GM12892 (cell line): ENCODE measurements at regions not wholly inside any gene's neighbourhood (a gene's known extent, or its start where the extent isn't known, plus 50 kb on each side); places are given as distances from the start of the nearest gene placed in this dataset.

ENCODE experiments used
- POLR2A ChIP-seq: IDR thresholded peaks from 2 replicates; pipeline ENCODE4 v1.6.1; 2011; ENCODE audit warnings: low read depth, low read length, control low read depth
- TAF1 ChIP-seq: IDR thresholded peaks from 2 replicates; pipeline ENCODE4 v1.6.1; 2011; ENCODE audit warnings: low read depth, mild to moderate bottlenecking, control low read depth, low read length, borderline replicate concordance

GRCh38 chr11:110377434-110377833, 52.3 kb upstream of the FDX1 start:
- TF ChIP-seq POLR2A (no peak), TAF1 (no peak)
